Fibroblast of mammary gland (primary cell): ENCODE measurements at regions not wholly inside any gene's neighbourhood (a gene's known extent, or its start where the extent isn't known, plus 50 kb on each side); places are given as distances from the start of the nearest gene placed in this dataset.
A peak's percentile ranks its signal among the peaks of the same experiment; 100 is the strongest.
"Not testable (repeated sequence)": the region's sequence is repeated elsewhere in the genome, so short reads cannot be mapped to it uniquely, and the experiment has no call there.

ENCODE experiments used
- DNase-seq: peaks from one replicate; pipeline ENCODE4 v3.0.0-alpha.2; 2010; ENCODE audit warnings: low read depth
- H3K4me3 ChIP-seq: 2 replicates; pipeline ENCODE4 v1.5.1; 2011; ENCODE audit warnings: low read depth, mild to moderate bottlenecking, low read length, moderate library complexity; ENCODE audit not compliant: control insufficient read depth
- TF ChIP-seq, protein P1 (sequence below): conservative IDR thresholded peaks from 2 replicates; pipeline ENCODE4 v1.5.1; 2011; ENCODE audit warnings: low read depth, low read length, inconsistent platforms; ENCODE audit not compliant: control insufficient read depth, insufficient read depth

DNA sequence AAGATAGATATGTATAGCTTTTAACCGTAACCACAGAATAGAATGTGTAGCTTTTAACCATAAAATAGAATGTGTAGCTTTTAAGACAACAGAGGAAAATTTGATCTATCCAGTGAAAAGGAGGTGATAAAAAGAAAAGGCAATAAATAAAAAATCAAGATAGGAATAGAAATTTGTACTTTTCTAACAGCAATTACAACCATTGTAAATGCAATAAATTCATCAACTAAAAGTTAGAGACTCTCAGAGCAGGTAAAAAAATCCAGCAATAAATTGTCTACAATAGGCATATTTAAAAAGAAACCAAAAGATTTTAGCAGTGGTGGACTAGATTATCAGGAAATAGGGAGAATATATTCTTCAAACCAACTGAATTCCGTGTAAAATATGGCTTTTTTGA is 63.8 kb upstream of the ABHD2 start:
- no peak for DNase-seq
- no peak overlapping the region for H3K4me3 ChIP-seq
- TF ChIP-seq, protein P1, sequence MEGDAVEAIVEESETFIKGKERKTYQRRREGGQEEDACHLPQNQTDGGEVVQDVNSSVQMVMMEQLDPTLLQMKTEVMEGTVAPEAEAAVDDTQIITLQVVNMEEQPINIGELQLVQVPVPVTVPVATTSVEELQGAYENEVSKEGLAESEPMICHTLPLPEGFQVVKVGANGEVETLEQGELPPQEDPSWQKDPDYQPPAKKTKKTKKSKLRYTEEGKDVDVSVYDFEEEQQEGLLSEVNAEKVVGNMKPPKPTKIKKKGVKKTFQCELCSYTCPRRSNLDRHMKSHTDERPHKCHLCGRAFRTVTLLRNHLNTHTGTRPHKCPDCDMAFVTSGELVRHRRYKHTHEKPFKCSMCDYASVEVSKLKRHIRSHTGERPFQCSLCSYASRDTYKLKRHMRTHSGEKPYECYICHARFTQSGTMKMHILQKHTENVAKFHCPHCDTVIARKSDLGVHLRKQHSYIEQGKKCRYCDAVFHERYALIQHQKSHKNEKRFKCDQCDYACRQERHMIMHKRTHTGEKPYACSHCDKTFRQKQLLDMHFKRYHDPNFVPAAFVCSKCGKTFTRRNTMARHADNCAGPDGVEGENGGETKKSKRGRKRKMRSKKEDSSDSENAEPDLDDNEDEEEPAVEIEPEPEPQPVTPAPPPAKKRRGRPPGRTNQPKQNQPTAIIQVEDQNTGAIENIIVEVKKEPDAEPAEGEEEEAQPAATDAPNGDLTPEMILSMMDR, result no peak

- DNase-seq, result no peak
- no peak overlapping the region for H3K4me3 ChIP-seq
- TF ChIP-seq, protein P1, result no peak
Measured at GRCh38 chr15:89026167-89026566, 62.1 kb upstream of the ABHD2 start.

DNA sequence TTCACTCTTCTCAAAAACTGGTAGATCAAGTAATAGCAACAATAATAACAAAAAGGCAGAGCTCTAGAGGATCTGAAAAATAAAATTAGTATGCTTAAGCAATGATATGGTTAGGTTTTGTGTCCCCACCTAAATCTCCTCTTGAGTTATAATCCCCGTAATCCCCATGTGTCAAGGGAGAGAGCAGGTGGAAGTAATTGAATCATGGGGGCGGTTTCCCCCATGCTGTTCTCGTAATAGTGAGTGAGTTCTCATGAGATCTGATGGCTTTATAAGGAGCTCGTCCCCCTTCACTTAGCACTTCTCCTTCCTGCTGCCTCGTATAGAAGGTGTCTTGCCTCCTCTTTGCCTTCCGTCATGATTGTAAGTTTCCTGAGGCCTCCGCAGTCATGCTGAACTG is 60.2 kb upstream of the ABHD2 start:
- TF ChIP-seq, protein P1, result no peak
- DNase-seq, result no peak
- no peak overlapping the region for H3K4me3 ChIP-seq

DNA sequence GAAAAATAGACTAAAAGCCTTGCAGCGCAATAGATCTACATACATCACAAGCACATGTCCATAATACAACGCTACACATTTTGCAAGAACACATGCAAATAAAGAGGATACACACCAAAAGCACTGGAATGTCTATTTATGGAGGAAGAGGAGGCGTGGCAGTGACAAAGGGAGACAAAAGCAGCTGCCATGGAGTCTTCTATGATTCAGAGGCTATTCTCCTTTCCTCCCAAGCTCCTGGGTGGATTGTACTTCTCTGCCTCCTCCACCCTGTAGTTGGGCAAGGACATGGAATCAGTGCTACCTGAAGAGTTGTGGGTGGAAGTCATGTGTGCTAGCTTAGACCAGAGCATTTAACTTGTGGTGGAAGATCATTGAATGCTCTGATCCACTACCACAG is 57.9 kb upstream of the ABHD2 start:
- TF ChIP-seq, protein P1, result no peak
- no peak for DNase-seq
- H3K4me3 ChIP-seq, result no peak overlapping the region

- not testable (repeated sequence) for H3K4me3 ChIP-seq, DNase-seq
Measured at GRCh38 chr15:89031637-89032285, 56.5 kb upstream of the ABHD2 start.

DNA sequence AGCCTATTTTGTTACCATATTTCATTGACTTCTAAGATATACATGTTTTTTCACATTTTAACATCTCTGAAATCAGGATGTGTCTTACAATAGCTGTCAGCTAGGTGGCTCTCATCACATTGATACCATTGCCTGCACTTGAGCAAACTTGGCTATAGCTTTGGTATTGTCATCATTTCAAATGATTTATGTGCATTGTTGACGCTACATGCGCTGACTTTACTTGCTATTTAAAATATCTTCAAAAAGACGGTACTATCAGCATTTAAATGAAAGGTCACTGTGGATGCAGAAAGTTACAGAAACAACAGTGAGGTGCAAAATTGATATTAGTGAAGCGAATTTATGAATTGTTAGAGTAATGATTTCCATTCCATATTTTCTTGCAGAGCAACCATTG is 54.0 kb upstream of the ABHD2 start:
- DNase-seq, result peak; percentile 78

GRCh38 chr15:89035150-89035549 is 53.1 kb upstream of the ABHD2 start:
- H3K4me3 ChIP-seq, result no peak overlapping the region
- no peak for DNase-seq
- TF ChIP-seq, protein P1, result no peak

More for the DNA sequence above, 54.0 kb upstream of the ABHD2 start:
- TF ChIP-seq, protein P1, result peak; percentile 58
- H3K4me3 ChIP-seq, result no peak overlapping the region
